Adrenal gland (tissue), 5 donors: ENCODE measurements at regions not wholly inside any gene's neighbourhood (a gene's known extent, or its start where the extent isn't known, plus 50 kb on each side); places are given as distances from the start of the nearest gene placed in this dataset.

ENCODE experiments used
- POLR2A ChIP-seq, 2 donors: fragments of 450-650 bp; IDR thresholded peaks; one replicate each; pipeline ENCODE4 v1.6.1; 2017; ENCODE audit warnings: antibody characterized with exemption in 2 of 2, mild to moderate bottlenecking in 2 of 2, moderate library complexity in 1 of 2
- TF ChIP-seq, protein P1 (sequence below), 6 experiments: fragments of 450-650 bp in 4 of 6; fragments of 200-600 bp in 2 of 6; sonication (generic) in 1 of 6; IDR thresholded peaks; 1 replicate in 5 of 6; 2 replicates in 1 of 6; pipeline versions ENCODE4 v1.5.1 to v1.8.0; 2016 to 2021; ENCODE audit warnings: antibody characterized with exemption in 6 of 6, mild to moderate bottlenecking in 2 of 6, moderate library complexity in 1 of 6
- donor health status: DM: no; HTN: no; CAD: no.

DNA sequence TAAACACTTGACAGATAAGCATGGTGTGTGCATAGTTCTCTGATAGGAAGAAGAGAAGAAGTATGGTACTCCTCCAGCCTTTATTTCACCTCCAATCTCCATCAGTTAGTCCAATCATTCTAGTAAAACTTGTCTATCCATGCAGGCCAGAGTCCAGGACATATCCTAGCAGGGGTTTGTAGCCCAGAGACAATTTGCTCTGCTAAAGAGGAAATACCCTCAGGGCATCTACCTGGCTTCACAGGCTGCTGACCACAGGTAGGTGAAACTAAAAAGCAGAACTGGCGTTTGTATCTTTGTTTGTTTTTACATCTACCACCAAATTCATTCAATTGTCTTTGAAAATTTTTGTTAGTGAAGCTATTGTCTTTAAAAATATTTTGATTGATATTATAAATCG lies 717.6 kb downstream of the FSCB start:
- TF ChIP-seq, protein P1, sequence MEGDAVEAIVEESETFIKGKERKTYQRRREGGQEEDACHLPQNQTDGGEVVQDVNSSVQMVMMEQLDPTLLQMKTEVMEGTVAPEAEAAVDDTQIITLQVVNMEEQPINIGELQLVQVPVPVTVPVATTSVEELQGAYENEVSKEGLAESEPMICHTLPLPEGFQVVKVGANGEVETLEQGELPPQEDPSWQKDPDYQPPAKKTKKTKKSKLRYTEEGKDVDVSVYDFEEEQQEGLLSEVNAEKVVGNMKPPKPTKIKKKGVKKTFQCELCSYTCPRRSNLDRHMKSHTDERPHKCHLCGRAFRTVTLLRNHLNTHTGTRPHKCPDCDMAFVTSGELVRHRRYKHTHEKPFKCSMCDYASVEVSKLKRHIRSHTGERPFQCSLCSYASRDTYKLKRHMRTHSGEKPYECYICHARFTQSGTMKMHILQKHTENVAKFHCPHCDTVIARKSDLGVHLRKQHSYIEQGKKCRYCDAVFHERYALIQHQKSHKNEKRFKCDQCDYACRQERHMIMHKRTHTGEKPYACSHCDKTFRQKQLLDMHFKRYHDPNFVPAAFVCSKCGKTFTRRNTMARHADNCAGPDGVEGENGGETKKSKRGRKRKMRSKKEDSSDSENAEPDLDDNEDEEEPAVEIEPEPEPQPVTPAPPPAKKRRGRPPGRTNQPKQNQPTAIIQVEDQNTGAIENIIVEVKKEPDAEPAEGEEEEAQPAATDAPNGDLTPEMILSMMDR (IDR thresholded peaks at IDR 0.05) = no peak
- TF ChIP-seq POLR2A (IDR thresholded peaks at IDR 0.05) = no peak
